ENCODE measurements at regions not wholly inside any gene's neighbourhood (a gene's known extent, or its start where the extent isn't known, plus 50 kb on each side); places are given as distances from the start of the nearest gene placed in this dataset.

DNA sequence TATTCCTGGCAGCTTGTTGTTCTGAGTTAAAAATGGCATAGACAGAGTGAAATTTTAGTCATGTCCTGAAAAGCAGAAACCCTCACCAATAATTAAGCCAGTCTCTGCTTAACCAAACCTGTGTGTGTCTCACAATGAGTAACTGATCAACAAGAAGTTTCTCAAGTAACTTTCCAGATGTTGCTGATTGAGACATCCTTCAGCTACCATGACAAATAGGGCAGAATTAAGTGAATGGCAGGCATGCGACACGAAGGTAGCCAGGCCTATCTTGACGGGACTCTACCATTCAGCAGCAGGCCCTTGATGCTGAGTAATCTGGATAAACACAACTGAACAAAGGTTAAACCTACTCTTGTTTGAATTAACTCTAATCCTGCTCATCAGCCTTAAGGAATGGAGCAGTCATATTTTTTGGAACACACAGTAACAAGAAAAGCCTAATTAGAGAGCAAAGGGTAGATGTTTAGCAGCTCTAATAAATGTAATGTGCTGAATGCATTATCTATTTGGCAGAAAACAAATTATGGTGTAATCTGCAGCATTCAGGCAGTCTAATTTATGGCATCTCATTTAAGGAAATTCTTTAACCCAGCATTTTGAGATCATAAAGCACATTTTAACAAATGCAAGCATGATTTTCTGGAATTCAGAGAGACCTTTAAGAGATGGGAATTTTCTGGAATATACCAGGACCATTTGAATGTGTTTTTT lies 159.5 kb upstream of the EPHA4 start:
- DNase-seq (ENCODE audit: low read depth, low spot score) (no peak), ATAC-seq (no peak)
- Histone ChIP-seq H3K36me3 (ENCODE audit: control insufficient read depth in 1 of 2, insufficient read depth in 2 of 2, low read length in 2 of 2) (no peaks in the 10 kb centered on the region), H3K27me3 (ENCODE audit: insufficient read depth, low read length) (no peaks in the 10 kb centered on the region), H3K9me2 (ENCODE audit: insufficient read depth) (no peaks in the 10 kb centered on the region), H3K9me3 (ENCODE audit: control insufficient read depth in 1 of 2, insufficient read depth in 1 of 2, low read depth in 1 of 2, low read length in 2 of 2) (no peaks in the 10 kb centered on the region), H3K27ac (ENCODE audit: low read depth, low read length) (no peak overlapping the region), H3K79me2 (ENCODE audit: insufficient read depth, low read length) (no peaks in the 10 kb centered on the region), H3K4me1 (ENCODE audit: control insufficient read depth in 1 of 2, insufficient read depth in 2 of 2, low read length in 2 of 2) (no peaks in the 10 kb centered on the region), H4K20me1 (ENCODE audit: insufficient read depth) (no peaks in the 10 kb centered on the region; the same call in 1 of the 2 replicates), H3K4me2 (ENCODE audit: low read length) (no peak overlapping the region), H2AFZ (ENCODE audit: low read depth, low read length, poor library complexity, severe bottlenecking) (no peak overlapping the region), H3K4me3 (replicated peaks in 1 of 2; ENCODE audit: low read depth in 1 of 2, low read length in 2 of 2) (no peak overlapping the region), H3K9ac (ENCODE audit: low read length) (no peak overlapping the region)
- POLR2A ChIA-PET = no interaction called here
- intact Hi-C loops (cut with micrococcal nuclease) = no loop called here
- BruUV-seq (replicated peaks) = no TSS peak
- RAD21 ChIA-PET (ENCODE audit: low non-redundant PET in 1 of 2, low total read pairs in 2 of 2, uncharacterized antibody in 2 of 2, unreplicated experiment in 2 of 2) = no interaction called here
- CTCF ChIA-PET = no interaction called here
- TF ChIP-seq, protein P1, sequence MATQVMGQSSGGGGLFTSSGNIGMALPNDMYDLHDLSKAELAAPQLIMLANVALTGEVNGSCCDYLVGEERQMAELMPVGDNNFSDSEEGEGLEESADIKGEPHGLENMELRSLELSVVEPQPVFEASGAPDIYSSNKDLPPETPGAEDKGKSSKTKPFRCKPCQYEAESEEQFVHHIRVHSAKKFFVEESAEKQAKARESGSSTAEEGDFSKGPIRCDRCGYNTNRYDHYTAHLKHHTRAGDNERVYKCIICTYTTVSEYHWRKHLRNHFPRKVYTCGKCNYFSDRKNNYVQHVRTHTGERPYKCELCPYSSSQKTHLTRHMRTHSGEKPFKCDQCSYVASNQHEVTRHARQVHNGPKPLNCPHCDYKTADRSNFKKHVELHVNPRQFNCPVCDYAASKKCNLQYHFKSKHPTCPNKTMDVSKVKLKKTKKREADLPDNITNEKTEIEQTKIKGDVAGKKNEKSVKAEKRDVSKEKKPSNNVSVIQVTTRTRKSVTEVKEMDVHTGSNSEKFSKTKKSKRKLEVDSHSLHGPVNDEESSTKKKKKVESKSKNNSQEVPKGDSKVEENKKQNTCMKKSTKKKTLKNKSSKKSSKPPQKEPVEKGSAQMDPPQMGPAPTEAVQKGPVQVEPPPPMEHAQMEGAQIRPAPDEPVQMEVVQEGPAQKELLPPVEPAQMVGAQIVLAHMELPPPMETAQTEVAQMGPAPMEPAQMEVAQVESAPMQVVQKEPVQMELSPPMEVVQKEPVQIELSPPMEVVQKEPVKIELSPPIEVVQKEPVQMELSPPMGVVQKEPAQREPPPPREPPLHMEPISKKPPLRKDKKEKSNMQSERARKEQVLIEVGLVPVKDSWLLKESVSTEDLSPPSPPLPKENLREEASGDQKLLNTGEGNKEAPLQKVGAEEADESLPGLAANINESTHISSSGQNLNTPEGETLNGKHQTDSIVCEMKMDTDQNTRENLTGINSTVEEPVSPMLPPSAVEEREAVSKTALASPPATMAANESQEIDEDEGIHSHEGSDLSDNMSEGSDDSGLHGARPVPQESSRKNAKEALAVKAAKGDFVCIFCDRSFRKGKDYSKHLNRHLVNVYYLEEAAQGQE (IDR thresholded peaks at IDR 0.05; ENCODE audit: low read depth) = no peak
- TF ChIP-seq ZNF274 (IDR thresholded peaks at IDR 0.05; ENCODE audit: low read depth, low read length) = no peak
- no peak for TF ChIP-seq POLR2AphosphoS5 (IDR thresholded peaks at IDR 0.05; ENCODE audit: low read depth, low read length)
- no peak for TF ChIP-seq SIN3A (IDR thresholded peaks at IDR 0.05; ENCODE audit: low read depth)
- TF ChIP-seq YY1 (IDR thresholded peaks at IDR 0.05; ENCODE audit: extremely low read depth, insufficient replicate concordance, low read depth, low read length) = no peak
- TF ChIP-seq POLR2A (IDR thresholded peaks at IDR 0.05; ENCODE audit: borderline replicate concordance, extremely low read depth, insufficient read depth, insufficient read length) = no peak
- TF ChIP-seq FOSL1 (IDR thresholded peaks at IDR 0.05; ENCODE audit: low read depth) = no peak
- TF ChIP-seq EZH2phosphoT487 (IDR thresholded peaks at IDR 0.05; ENCODE audit: borderline replicate concordance) = no peak
- no peak for TF ChIP-seq SP1 (IDR thresholded peaks at IDR 0.05; ENCODE audit: low read depth)
- no peak for TF ChIP-seq TCF7L2 (IDR thresholded peaks at IDR 0.05; ENCODE audit: borderline replicate concordance, extremely low read depth, insufficient read depth, insufficient read length)
- no peak for TF ChIP-seq ZFX (IDR thresholded peaks at IDR 0.05)

All from HCT116 (cell line).